PC-9 (cell line): ENCODE measurements at regions not wholly inside any gene's neighbourhood (a gene's known extent, or its start where the extent isn't known, plus 50 kb on each side); places are given as distances from the start of the nearest gene placed in this dataset.

Experiments used
- EZH2 ChIP-seq: fragments of 200-600 bp; sonication (generic); IDR thresholded peaks from 2 replicates; pipeline ENCODE4 v1.8.0; 2017; ENCODE audit warnings: antibody characterized with exemption, low read depth
- TF ChIP-seq, protein P1 (sequence below): fragments of 200-600 bp; sonication (generic); conservative IDR thresholded peaks from 2 replicates; pipeline ENCODE4 v1.6.1; 2017; ENCODE audit warnings: mixed run types, antibody characterized with exemption, mild to moderate bottlenecking, moderate library complexity

DNA sequence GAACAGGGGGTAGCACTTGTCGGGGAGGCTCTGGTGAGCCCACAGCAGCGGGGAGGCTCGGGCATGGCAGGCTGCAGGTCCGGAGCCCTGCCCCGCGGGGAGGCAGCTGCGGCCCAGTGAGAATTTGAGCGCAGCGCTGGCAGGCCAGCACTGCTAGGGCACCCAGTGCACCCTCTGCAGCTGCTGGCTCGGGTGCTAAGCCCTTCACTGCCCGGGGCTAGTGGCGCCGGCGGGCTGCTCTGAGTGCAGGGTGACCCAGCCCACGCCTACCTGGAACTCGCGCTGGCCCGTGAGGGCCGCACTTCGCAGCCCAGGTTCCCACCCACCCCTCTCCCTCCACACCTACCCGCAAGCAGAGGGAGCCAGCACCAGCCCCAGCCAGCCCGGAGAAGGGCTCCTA, 151.0 kb downstream of the NXNL2 start:
- TF ChIP-seq, protein P1, sequence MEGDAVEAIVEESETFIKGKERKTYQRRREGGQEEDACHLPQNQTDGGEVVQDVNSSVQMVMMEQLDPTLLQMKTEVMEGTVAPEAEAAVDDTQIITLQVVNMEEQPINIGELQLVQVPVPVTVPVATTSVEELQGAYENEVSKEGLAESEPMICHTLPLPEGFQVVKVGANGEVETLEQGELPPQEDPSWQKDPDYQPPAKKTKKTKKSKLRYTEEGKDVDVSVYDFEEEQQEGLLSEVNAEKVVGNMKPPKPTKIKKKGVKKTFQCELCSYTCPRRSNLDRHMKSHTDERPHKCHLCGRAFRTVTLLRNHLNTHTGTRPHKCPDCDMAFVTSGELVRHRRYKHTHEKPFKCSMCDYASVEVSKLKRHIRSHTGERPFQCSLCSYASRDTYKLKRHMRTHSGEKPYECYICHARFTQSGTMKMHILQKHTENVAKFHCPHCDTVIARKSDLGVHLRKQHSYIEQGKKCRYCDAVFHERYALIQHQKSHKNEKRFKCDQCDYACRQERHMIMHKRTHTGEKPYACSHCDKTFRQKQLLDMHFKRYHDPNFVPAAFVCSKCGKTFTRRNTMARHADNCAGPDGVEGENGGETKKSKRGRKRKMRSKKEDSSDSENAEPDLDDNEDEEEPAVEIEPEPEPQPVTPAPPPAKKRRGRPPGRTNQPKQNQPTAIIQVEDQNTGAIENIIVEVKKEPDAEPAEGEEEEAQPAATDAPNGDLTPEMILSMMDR = no peak
- TF ChIP-seq EZH2 = no peak
